ENCODE measurements at regions not wholly inside any gene's neighbourhood (a gene's known extent, or its start where the extent isn't known, plus 50 kb on each side); places are given as distances from the start of the nearest gene placed in this dataset.

- no peak for DNase-seq
Observed at GRCh38 chr2:133953524-133953923, 300.3 kb upstream of the MGAT5 start.

GRCh38 chr2:133954636-133955035 lies 299.2 kb upstream of the MGAT5 start:
- DNase-seq = no peak

GRCh38 chr2:133955169-133955568 lies 298.7 kb upstream of the MGAT5 start:
- no peak for DNase-seq

GRCh38 chr2:133956434-133956935 lies 297.4 kb upstream of the MGAT5 start:
- DNase-seq = no peak

GRCh38 chr2:133957724-133958480 lies 296.0 kb upstream of the MGAT5 start:
- DNase-seq = no peak

- DNase-seq = no peak
Observed at GRCh38 chr2:133959066-133959465, 294.8 kb upstream of the MGAT5 start.

GRCh38 chr2:133966720-133967304 lies 287.1 kb upstream of the MGAT5 start:
- DNase-seq = no peak

- DNase-seq = no peak
Observed at GRCh38 chr2:133967326-133967725, 286.5 kb upstream of the MGAT5 start.

- no peak for DNase-seq
Observed at GRCh38 chr2:133968446-133968845, 285.4 kb upstream of the MGAT5 start.

GRCh38 chr2:133970641-133971040 lies 283.2 kb upstream of the MGAT5 start:
- DNase-seq = no peak

GRCh38 chr2:133972297-133972696 lies 281.6 kb upstream of the MGAT5 start:
- DNase-seq = no peak

- no peak for DNase-seq
Observed at GRCh38 chr2:133972786-133973185, 281.1 kb upstream of the MGAT5 start.

- no peak for DNase-seq
Observed at GRCh38 chr2:133974353-133974752, 279.5 kb upstream of the MGAT5 start.

- DNase-seq = no peak
Observed at GRCh38 chr2:133975135-133975534, 278.7 kb upstream of the MGAT5 start.

- DNase-seq = no peak
Observed at GRCh38 chr2:133975676-133976428, 278.0 kb upstream of the MGAT5 start.

GRCh38 chr2:133976659-133977058 lies 277.2 kb upstream of the MGAT5 start:
- no peak for DNase-seq

- DNase-seq = no peak
Observed at GRCh38 chr2:133977405-133977804, 276.5 kb upstream of the MGAT5 start.

GRCh38 chr2:133982256-133982655 lies 271.6 kb upstream of the MGAT5 start:
- DNase-seq = no peak

- DNase-seq = no peak
Observed at GRCh38 chr2:133985563-133985962, 268.3 kb upstream of the MGAT5 start.

GRCh38 chr2:133986081-133986837 lies 267.6 kb upstream of the MGAT5 start:
- DNase-seq = no peak

- no peak for DNase-seq
Observed at GRCh38 chr2:133986881-133987795, 266.7 kb upstream of the MGAT5 start.

- DNase-seq = no peak
Observed at GRCh38 chr2:133988316-133988891, 265.5 kb upstream of the MGAT5 start.

Data from DMS53 (cell line).